ENCODE measurements at regions not wholly inside any gene's neighbourhood (a gene's known extent, or its start where the extent isn't known, plus 50 kb on each side); places are given as distances from the start of the nearest gene placed in this dataset.

- Histone ChIP-seq H3K4me3 (no peak overlapping the region), H3K27ac (no peak overlapping the region), H3K27me3 (no peaks in the 10 kb centered on the region), H3K36me3 (no peaks in the 10 kb centered on the region), H3K9me3 (peaks cover 0 to 7% (median 0%) of the 10 kb centered on the region in 4 donors), H3K4me1 (no peaks in the 10 kb centered on the region)
- 77 to 82% methylated on average over 4 of the region's 4 CpGs for WGBS, 2 donors
- TF ChIP-seq POLR2A (IDR thresholded peaks at IDR 0.05): no peak
- no peak for TF ChIP-seq EP300 (IDR thresholded peaks at IDR 0.05)
- TF ChIP-seq, protein P1, sequence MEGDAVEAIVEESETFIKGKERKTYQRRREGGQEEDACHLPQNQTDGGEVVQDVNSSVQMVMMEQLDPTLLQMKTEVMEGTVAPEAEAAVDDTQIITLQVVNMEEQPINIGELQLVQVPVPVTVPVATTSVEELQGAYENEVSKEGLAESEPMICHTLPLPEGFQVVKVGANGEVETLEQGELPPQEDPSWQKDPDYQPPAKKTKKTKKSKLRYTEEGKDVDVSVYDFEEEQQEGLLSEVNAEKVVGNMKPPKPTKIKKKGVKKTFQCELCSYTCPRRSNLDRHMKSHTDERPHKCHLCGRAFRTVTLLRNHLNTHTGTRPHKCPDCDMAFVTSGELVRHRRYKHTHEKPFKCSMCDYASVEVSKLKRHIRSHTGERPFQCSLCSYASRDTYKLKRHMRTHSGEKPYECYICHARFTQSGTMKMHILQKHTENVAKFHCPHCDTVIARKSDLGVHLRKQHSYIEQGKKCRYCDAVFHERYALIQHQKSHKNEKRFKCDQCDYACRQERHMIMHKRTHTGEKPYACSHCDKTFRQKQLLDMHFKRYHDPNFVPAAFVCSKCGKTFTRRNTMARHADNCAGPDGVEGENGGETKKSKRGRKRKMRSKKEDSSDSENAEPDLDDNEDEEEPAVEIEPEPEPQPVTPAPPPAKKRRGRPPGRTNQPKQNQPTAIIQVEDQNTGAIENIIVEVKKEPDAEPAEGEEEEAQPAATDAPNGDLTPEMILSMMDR (IDR thresholded peaks at IDR 0.05): no peak
- no peak for DNase-seq (ENCODE audit: low spot score in 2 of 2)
Measured at GRCh38 chr15:58380280-58380945, 51.4 kb upstream of the LIPC start.

DNA sequence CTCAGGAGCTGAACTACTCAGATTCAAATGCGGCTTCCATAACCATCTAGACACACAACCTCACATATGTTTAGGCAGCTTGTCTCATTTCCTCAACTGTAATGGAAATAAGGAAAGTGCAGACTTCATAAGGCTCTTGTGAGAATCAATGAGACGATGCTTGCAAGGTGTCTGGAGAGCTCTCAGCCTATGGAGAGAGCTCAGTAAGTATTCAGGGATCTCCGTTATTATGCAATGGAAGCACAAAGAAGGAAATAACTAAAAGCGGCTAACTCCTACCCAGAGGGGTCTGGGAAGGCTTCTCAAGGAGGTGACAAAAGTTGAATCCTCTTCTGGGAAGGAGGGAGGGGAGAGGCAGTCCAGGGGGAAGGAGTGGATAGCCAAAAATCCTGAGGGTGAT lies 50.1 kb upstream of the LIPC start:
- peaks cover 0 to 7% (median 0%) of the 10 kb centered on the region in 4 donors for H3K9me3 ChIP-seq
- no peaks in the 10 kb centered on the region for H3K4me1 ChIP-seq
- WGBS, 2 donors: 78 to 93% methylated on average over 4 of the region's 4 CpGs
- no peak overlapping the region for H3K4me3 ChIP-seq
- H3K36me3 ChIP-seq: no peaks in the 10 kb centered on the region
- DNase-seq (ENCODE audit: low spot score in 2 of 2): no peak
- no peak overlapping the region for H3K27ac ChIP-seq
- TF ChIP-seq POLR2A (IDR thresholded peaks at IDR 0.05) (no peak), EP300 (IDR thresholded peaks at IDR 0.05) (no peak)
- no peaks in the 10 kb centered on the region for H3K27me3 ChIP-seq
